ENCODE measurements at regions not wholly inside any gene's neighbourhood (a gene's known extent, or its start where the extent isn't known, plus 50 kb on each side); places are given as distances from the start of the nearest gene placed in this dataset.

- TF ChIP-seq EZH2 (IDR thresholded peaks at IDR 0.05; ENCODE audit: borderline replicate concordance, insufficient read depth, low read depth, low read length, poor library complexity, severe bottlenecking) (no peak), CTCF (IDR thresholded peaks at IDR 0.05) (no peak)
These were observed 125.8 kb downstream of the CTH start for GRCh38 chr1:70536708-70537366.
